Hepatocyte (in vitro differentiated cells): ENCODE measurements at regions not wholly inside any gene's neighbourhood (a gene's known extent, or its start where the extent isn't known, plus 50 kb on each side); places are given as distances from the start of the nearest gene placed in this dataset.

Experiments
- CTCF ChIP-seq: fragments of 200-600 bp; sonication (generic); IDR thresholded peaks from 2 replicates; pipeline ENCODE4 v1.5.1; 2016; ENCODE audit warnings: antibody characterized with exemption, mild to moderate bottlenecking; ENCODE audit not compliant: poor library complexity
- EZH2 ChIP-seq: fragments of 200-600 bp; sonication (generic); IDR thresholded peaks from 2 replicates; pipeline ENCODE4 v1.6.1; 2016; ENCODE audit warnings: antibody characterized with exemption, mild to moderate bottlenecking, borderline replicate concordance

GRCh38 chr3:162166543-162166942 is 669.9 kb downstream of the OTOL1 start:
- TF ChIP-seq EZH2 (no peak), CTCF (no peak)
